Trophoblast cell (in vitro differentiated cells and primary cell): ENCODE measurements at regions not wholly inside any gene's neighbourhood (a gene's known extent, or its start where the extent isn't known, plus 50 kb on each side); places are given as distances from the start of the nearest gene placed in this dataset.

Source experiments
- DNase-seq, 2 donors: peaks; one replicate each; pipeline ENCODE4 v3.0.0-alpha.2; 2016
- H2AFZ ChIP-seq: 2 replicates; pipeline ENCODE4 v1.6.1; 2013; ENCODE audit warnings: low read length, moderate library complexity, mild to moderate bottlenecking; ENCODE audit not compliant: insufficient read depth, poor library complexity
- H2AK5ac ChIP-seq: 2 replicates; pipeline ENCODE4 v1.6.1; 2013; ENCODE audit warnings: mild to moderate bottlenecking, low read length
- H2BK120ac ChIP-seq: 2 replicates; pipeline ENCODE4 v1.6.1; 2013; ENCODE audit warnings: low read length, mild to moderate bottlenecking, moderate library complexity; ENCODE audit not compliant: insufficient read depth, poor library complexity
- H2BK12ac ChIP-seq: 2 replicates; pipeline ENCODE4 v1.6.1; 2013; ENCODE audit warnings: mild to moderate bottlenecking, low read length, moderate library complexity
- H2BK5ac ChIP-seq: 2 replicates; pipeline ENCODE4 v1.6.1; 2013; ENCODE audit warnings: low read length, low read depth, moderate library complexity, mild to moderate bottlenecking; ENCODE audit not compliant: poor library complexity
- H3K14ac ChIP-seq: 2 replicates; pipeline ENCODE4 v1.6.1; 2013; ENCODE audit warnings: mild to moderate bottlenecking, low read length
- H3K18ac ChIP-seq: 2 replicates; pipeline ENCODE4 v1.6.1; 2013; ENCODE audit warnings: mild to moderate bottlenecking, low read length
- H3K23ac ChIP-seq: 2 replicates; pipeline ENCODE4 v1.6.1; 2013; ENCODE audit warnings: low read length
- H3K27ac ChIP-seq: 2 replicates; pipeline ENCODE4 v1.5.1; 2013; ENCODE audit warnings: low read depth, mild to moderate bottlenecking, inconsistent platforms, low read length, moderate library complexity
- H3K27me3 ChIP-seq: 2 replicates; pipeline ENCODE4 v1.6.1; 2013; ENCODE audit warnings: inconsistent platforms, mild to moderate bottlenecking, low read length, moderate library complexity; ENCODE audit not compliant: insufficient read depth
- H3K36me3 ChIP-seq, 2 experiments: 1 replicate in 1 of 2; 2 replicates in 1 of 2; pipeline ENCODE4 v1.6.1; 2013; ENCODE audit warnings: low read length in 2 of 2, mild to moderate bottlenecking in 2 of 2, moderate library complexity in 1 of 2; ENCODE audit not compliant: insufficient read depth in 2 of 2, control insufficient read depth in 1 of 2
- H3K4ac ChIP-seq: 2 replicates; pipeline ENCODE4 v1.6.1; 2013; ENCODE audit warnings: low read depth, mild to moderate bottlenecking, low read length, moderate library complexity
- H3K4me1 ChIP-seq, 2 experiments: 1 replicate in 1 of 2; 2 replicates in 1 of 2; pipeline ENCODE4 v1.6.1; 2013; ENCODE audit warnings: low read length in 2 of 2, mild to moderate bottlenecking in 2 of 2, moderate library complexity in 1 of 2; ENCODE audit not compliant: insufficient read depth in 2 of 2, control insufficient read depth in 1 of 2
- H3K4me2 ChIP-seq: 2 replicates; pipeline ENCODE4 v1.6.1; 2013; ENCODE audit warnings: inconsistent platforms, mild to moderate bottlenecking, low read length, moderate library complexity
- H3K4me3 ChIP-seq: 2 replicates; pipeline ENCODE4 v1.5.1; 2013; ENCODE audit warnings: mild to moderate bottlenecking, low read depth, low read length, inconsistent platforms
- H3K79me1 ChIP-seq: one replicate; pipeline ENCODE4 v1.6.1; 2013; ENCODE audit warnings: low read length
- H3K79me2 ChIP-seq: 2 replicates; pipeline ENCODE4 v1.6.1; 2013; ENCODE audit warnings: low read length, mild to moderate bottlenecking; ENCODE audit not compliant: control insufficient read depth, insufficient read depth, poor library complexity
- H3K9ac ChIP-seq: 2 replicates; pipeline ENCODE4 v1.6.1; 2013; ENCODE audit warnings: mild to moderate bottlenecking, low read length
- H3K9me3 ChIP-seq: 2 replicates; pipeline ENCODE4 v1.6.1; 2013; ENCODE audit warnings: low read depth, mild to moderate bottlenecking, control low read depth, inconsistent platforms, low read length; ENCODE audit not compliant: insufficient read depth
- H4K12ac ChIP-seq: 2 replicates; pipeline ENCODE4 v1.6.1; 2013; ENCODE audit warnings: low read depth, mild to moderate bottlenecking, low read length, moderate library complexity
- H4K8ac ChIP-seq: 2 replicates; pipeline ENCODE4 v1.6.1; 2013; ENCODE audit warnings: low read depth, mild to moderate bottlenecking, low read length, moderate library complexity
- H4K91ac ChIP-seq: one replicate; pipeline ENCODE4 v1.6.1; 2013; ENCODE audit warnings: low read depth, mild to moderate bottlenecking, low read length, moderate library complexity
- WGBS: extraction: QIAGEN DNeasy Blood & Tissue Kit; methylation state at CpG from one replicate; pipeline ENCODE4 v1.1.7; 2013; ENCODE audit warnings: missing lambda C conversion rate; ENCODE audit not compliant: insufficient read length, insufficient coverage; ENCODE audit errors: extremely low coverage; 5-methylcytosine and 5-hydroxymethylcytosine counted together

- no peak overlapping the region for H3K23ac ChIP-seq
- H3K79me1 ChIP-seq = no peaks in the 10 kb centered on the region
- H4K8ac ChIP-seq = no peak overlapping the region
- H3K79me2 ChIP-seq = no peaks in the 10 kb centered on the region
- H3K27ac ChIP-seq = no peak overlapping the region
- no peak overlapping the region for H2AFZ ChIP-seq
- H3K4me1 ChIP-seq = no peaks in the 10 kb centered on the region
- H3K9ac ChIP-seq = no peak overlapping the region
- H4K12ac ChIP-seq = no peak overlapping the region
- no peak overlapping the region for H3K4ac ChIP-seq
- H2BK12ac ChIP-seq = no peak overlapping the region
- H3K36me3 ChIP-seq = no peaks in the 10 kb centered on the region
- DNase-seq = no peak
- no peak overlapping the region for H3K14ac ChIP-seq
- no peak overlapping the region for H4K91ac ChIP-seq
- H2BK120ac ChIP-seq = no peak overlapping the region
- H3K9me3 ChIP-seq = peaks cover 11% of the 10 kb centered on the region
- WGBS = no CpG with 5 or more reads among the region's 6 CpGs
- no peak overlapping the region for H3K18ac ChIP-seq
- no peak overlapping the region for H2AK5ac ChIP-seq
- no peak overlapping the region for H3K4me2 ChIP-seq
- H2BK5ac ChIP-seq = no peak overlapping the region
- H3K27me3 ChIP-seq = no peaks in the 10 kb centered on the region
- H3K4me3 ChIP-seq = no peak overlapping the region
Observed at GRCh38 chr19:56946159-56946558, 105.6 kb upstream of the PEG3 start.

GRCh38 chr19:56947206-56947605 lies 106.7 kb upstream of the PEG3 start:
- Histone ChIP-seq H4K8ac (no peak overlapping the region), H2BK5ac (no peak overlapping the region)
- no CpG with 5 or more reads among the region's 7 CpGs for WGBS

GRCh38 chr19:56949626-56950025 lies 109.1 kb upstream of the PEG3 start:
- Histone ChIP-seq H4K8ac (no peak overlapping the region), H2BK120ac (no peak overlapping the region), H3K18ac (no peak overlapping the region), H2AK5ac (no peak overlapping the region), H3K27me3 (no peaks in the 10 kb centered on the region), H3K23ac (no peak overlapping the region), H4K12ac (no peak overlapping the region), H3K4ac (no peak overlapping the region), H3K14ac (no peak overlapping the region), H2AFZ (no peak overlapping the region), H3K9me3 (peaks cover 22% of the 10 kb centered on the region), H3K27ac (no peak overlapping the region), H3K4me1 (no peaks in the 10 kb centered on the region), H4K91ac (no peak overlapping the region), H3K79me2 (no peaks in the 10 kb centered on the region), H3K79me1 (no peaks in the 10 kb centered on the region), H3K4me3 (no peak overlapping the region), H2BK5ac (no peak overlapping the region), H3K4me2 (no peak overlapping the region), H3K9ac (no peak overlapping the region), H2BK12ac (no peak overlapping the region), H3K36me3 (no peaks in the 10 kb centered on the region)
- no peak for DNase-seq
- no CpG with 5 or more reads among the region's 9 CpGs for WGBS

More at GRCh38 chr19:56947206-56947605, 106.7 kb upstream of the PEG3 start:
- no peak overlapping the region for H2AFZ ChIP-seq
- no peak overlapping the region for H3K23ac ChIP-seq
- H3K4me2 ChIP-seq = no peak overlapping the region
- no peak overlapping the region for H2BK120ac ChIP-seq
- no peak overlapping the region for H4K12ac ChIP-seq
- no peaks in the 10 kb centered on the region for H3K79me1 ChIP-seq
- no peak overlapping the region for H3K9ac ChIP-seq
- H3K4me1 ChIP-seq = no peaks in the 10 kb centered on the region
- H3K27ac ChIP-seq = no peak overlapping the region
- no peak overlapping the region for H2BK12ac ChIP-seq
- no peaks in the 10 kb centered on the region for H3K36me3 ChIP-seq
- peaks cover 16% of the 10 kb centered on the region for H3K9me3 ChIP-seq
- H3K79me2 ChIP-seq = no peaks in the 10 kb centered on the region
- H3K27me3 ChIP-seq = no peaks in the 10 kb centered on the region
- H3K14ac ChIP-seq = no peak overlapping the region
- no peak overlapping the region for H2AK5ac ChIP-seq
- H3K4ac ChIP-seq = no peak overlapping the region
- no peak overlapping the region for H3K4me3 ChIP-seq
- H4K91ac ChIP-seq = no peak overlapping the region
- DNase-seq = no peak
- no peak overlapping the region for H3K18ac ChIP-seq

GRCh38 chr19:56951672-56952071 lies 111.1 kb upstream of the PEG3 start:
- H2AK5ac ChIP-seq = no peak overlapping the region
- H4K8ac ChIP-seq = no peak overlapping the region
- H3K4me3 ChIP-seq = no peak overlapping the region
- peaks cover 28% of the 10 kb centered on the region for H3K9me3 ChIP-seq
- DNase-seq = peak in 1 of 2 donors; percentile 11
- no peak overlapping the region for H2BK12ac ChIP-seq
- H3K4me2 ChIP-seq = no peak overlapping the region
- no peak overlapping the region for H2AFZ ChIP-seq
- no peaks in the 10 kb centered on the region for H3K27me3 ChIP-seq
- no peak overlapping the region for H3K9ac ChIP-seq
- no peaks in the 10 kb centered on the region for H3K79me1 ChIP-seq
- no peaks in the 10 kb centered on the region for H3K79me2 ChIP-seq
- H3K14ac ChIP-seq = no peak overlapping the region
- H3K23ac ChIP-seq = no peak overlapping the region
- H3K27ac ChIP-seq = no peak overlapping the region
- no peak overlapping the region for H4K91ac ChIP-seq
- H3K4ac ChIP-seq = no peak overlapping the region
- no peaks in the 10 kb centered on the region for H3K36me3 ChIP-seq
- no peaks in the 10 kb centered on the region for H3K4me1 ChIP-seq
- H2BK5ac ChIP-seq = no peak overlapping the region
- no peak overlapping the region for H3K18ac ChIP-seq
- H4K12ac ChIP-seq = no peak overlapping the region
- H2BK120ac ChIP-seq = no peak overlapping the region
- no CpG with 5 or more reads among the region's 10 CpGs for WGBS
